Fibroblast of the aortic adventitia (primary cell): ENCODE measurements at regions not wholly inside any gene's neighbourhood (a gene's known extent, or its start where the extent isn't known, plus 50 kb on each side); places are given as distances from the start of the nearest gene placed in this dataset.
A peak's percentile ranks its signal among the peaks of the same experiment; 100 is the strongest.
"Not testable (repeated sequence)": the region's sequence is repeated elsewhere in the genome, so short reads cannot be mapped to it uniquely, and the experiment has no call there.

Experiments used
- DNase-seq: peaks from one replicate; pipeline ENCODE4 v3.0.0-alpha.2; 2010; ENCODE audit warnings: low read depth
- H3K4me3 ChIP-seq: 2 replicates; pipeline ENCODE4 v1.5.1; 2011; ENCODE audit warnings: low read depth, mild to moderate bottlenecking, control low read depth, low read length, moderate library complexity
- CTCF ChIP-seq: IDR thresholded peaks from 2 replicates; pipeline ENCODE4 v1.5.1; 2011; ENCODE audit warnings: mild to moderate bottlenecking, low read length, control low read depth, inconsistent platforms; ENCODE audit not compliant: insufficient read depth

- TF ChIP-seq CTCF, result no peak
- no peak overlapping the region for H3K4me3 ChIP-seq
These were observed 175.4 kb downstream of the PCDH10 start for GRCh38 chr4:133324491-133324890.

GRCh38 chr4:133323670-133324069, 174.6 kb downstream of the PCDH10 start:
- TF ChIP-seq CTCF, result no peak
- DNase-seq, result no peak
- no peak overlapping the region for H3K4me3 ChIP-seq

More at GRCh38 chr4:133324491-133324890, 175.4 kb downstream of the PCDH10 start:
- no peak for DNase-seq

DNA sequence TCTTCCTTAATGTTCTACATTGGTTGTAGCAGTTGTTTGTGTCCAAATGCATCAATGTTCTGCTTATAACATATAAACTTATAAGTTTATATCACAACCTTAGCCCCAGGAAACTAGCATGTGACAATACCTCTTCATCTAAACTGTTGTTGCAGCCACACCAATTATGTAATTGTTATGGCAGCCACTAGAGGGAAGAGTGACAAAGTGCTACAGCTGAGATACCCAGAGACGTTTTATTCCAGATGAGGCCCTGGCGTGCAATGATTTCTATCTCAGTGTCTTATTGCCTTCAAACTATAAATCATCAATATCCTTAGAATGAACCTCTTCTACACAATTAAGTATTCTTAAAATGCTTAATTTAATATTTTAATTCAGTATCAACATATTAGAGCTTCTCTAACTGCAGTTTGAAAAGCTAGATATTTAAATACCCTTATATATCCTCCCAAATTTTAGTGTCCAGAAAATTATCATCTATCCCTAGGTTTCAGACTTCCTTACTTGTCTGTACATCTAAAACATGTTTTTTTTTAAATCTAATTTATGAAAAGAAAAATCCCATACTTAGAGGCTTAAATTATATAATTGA, 171.6 kb downstream of the PCDH10 start:
- peak; percentile 3 for DNase-seq
- peak; percentile 38 for TF ChIP-seq CTCF
- H3K4me3 ChIP-seq, result no peak overlapping the region

GRCh38 chr4:133316909-133317308, 167.8 kb downstream of the PCDH10 start:
- H3K4me3 ChIP-seq, result no peak overlapping the region
- DNase-seq, result peak; percentile 0
- no peak for TF ChIP-seq CTCF

- no peak for TF ChIP-seq CTCF
- H3K4me3 ChIP-seq, result no peak overlapping the region
- no peak for DNase-seq
These were observed 165.9 kb downstream of the PCDH10 start for GRCh38 chr4:133314991-133315390.

GRCh38 chr4:133287396-133287795, 138.3 kb downstream of the PCDH10 start:
- no peak for TF ChIP-seq CTCF
- H3K4me3 ChIP-seq, result no peak overlapping the region
- DNase-seq, result no peak

DNA sequence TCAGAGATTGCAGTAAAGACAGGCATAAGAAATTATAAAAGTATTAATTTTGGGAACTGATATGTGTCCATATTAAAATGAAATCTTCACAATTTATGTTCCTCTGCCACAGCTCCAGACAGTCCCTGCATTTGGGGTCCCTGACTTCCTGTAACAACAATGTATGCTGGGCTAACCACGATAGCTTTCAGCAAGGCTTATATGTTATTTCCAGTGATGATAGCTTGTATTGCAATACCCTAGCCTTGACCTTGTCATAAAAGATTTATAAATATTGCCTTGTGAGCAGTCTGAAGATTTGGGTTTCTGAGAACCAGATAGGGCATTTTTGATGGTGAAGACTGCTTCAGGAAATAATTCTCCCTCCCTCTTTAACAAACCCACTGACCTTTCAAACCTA, 129.5 kb downstream of the PCDH10 start:
- TF ChIP-seq CTCF, result no peak
- no peak for DNase-seq
- no peak overlapping the region for H3K4me3 ChIP-seq

DNA sequence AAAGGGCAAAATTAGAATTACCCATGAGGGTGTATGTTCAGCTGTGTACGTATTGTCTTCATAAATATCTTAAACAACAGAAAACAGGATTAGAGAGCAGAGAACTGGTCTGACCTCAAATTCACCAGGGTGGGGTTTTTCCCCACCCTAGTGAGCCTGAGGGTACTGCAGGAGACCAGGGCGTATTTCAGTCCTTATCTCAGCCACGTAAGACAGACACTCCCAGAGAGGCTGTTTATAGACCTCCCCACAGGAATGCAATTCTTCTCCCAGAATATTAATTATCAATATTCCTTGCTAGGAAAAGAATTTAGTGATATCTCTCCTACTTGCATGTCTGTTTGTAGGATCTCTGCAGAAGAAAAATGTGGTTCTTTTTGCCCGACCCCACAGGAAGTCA, 128.8 kb downstream of the PCDH10 start:
- not testable (repeated sequence) for H3K4me3 ChIP-seq, DNase-seq
